Effector memory CD8-positive, alpha-beta T cell (primary cell): ENCODE measurements at regions not wholly inside any gene's neighbourhood (a gene's known extent, or its start where the extent isn't known, plus 50 kb on each side); places are given as distances from the start of the nearest gene placed in this dataset.

Experiments used
- ATAC-seq: fragments of 150-1000 bp; cut with Tn5 transposase; replicated peaks from 2 replicates; pipeline ENCODE4 v1.10.0; 2021; ENCODE audit warnings: mild to moderate bottlenecking, moderate library complexity
- DNase-seq, 3 experiments: peaks; one replicate each; pipeline ENCODE4 v3.0.0; 2021
- H3K27ac Mint-ChIP-seq, 2 donors: one replicate each; pipeline ENCODE4 v1.8.0; 2022; ENCODE audit warnings: mild to moderate bottlenecking in 2 of 2, mixed read lengths in 2 of 2, moderate library complexity in 2 of 2
- H3K27me3 Mint-ChIP-seq, 2 donors: one replicate each; pipeline ENCODE4 v1.8.0; 2022; ENCODE audit warnings: mixed read lengths in 2 of 2
- H3K36me3 Mint-ChIP-seq: one replicate; pipeline ENCODE4 v1.8.0; 2022; ENCODE audit warnings: mild to moderate bottlenecking, moderate library complexity, mixed read lengths; ENCODE audit not compliant: insufficient read depth
- H3K4me1 Mint-ChIP-seq, 2 donors: one replicate each; pipeline ENCODE4 v1.8.0; 2022; ENCODE audit warnings: low read depth in 2 of 2, mixed read lengths in 2 of 2
- H3K4me3 Mint-ChIP-seq, 2 donors: one replicate each; pipeline ENCODE4 v1.8.0; 2022; ENCODE audit warnings: mild to moderate bottlenecking in 2 of 2, mixed read lengths in 2 of 2, moderate library complexity in 2 of 2
- H3K9me3 Mint-ChIP-seq, 2 donors: one replicate each; pipeline ENCODE4 v1.8.0; 2022; ENCODE audit warnings: mixed read lengths in 2 of 2

- DNase-seq (no peak), ATAC-seq (no peak)
- no peak overlapping the region for H3K27ac Mint-ChIP-seq
- no peaks in the 10 kb centered on the region for H3K27me3 Mint-ChIP-seq
- no peaks in the 10 kb centered on the region for H3K4me1 Mint-ChIP-seq
- H3K36me3 Mint-ChIP-seq, result no peaks in the 10 kb centered on the region
- peaks cover 2 to 10% of the 10 kb centered on the region in 2 donors for H3K9me3 Mint-ChIP-seq
- H3K4me3 Mint-ChIP-seq, result no peak overlapping the region
Measured at GRCh38 chr3:116767726-116768125, 58.1 kb downstream of the TUSC7 start.

DNA sequence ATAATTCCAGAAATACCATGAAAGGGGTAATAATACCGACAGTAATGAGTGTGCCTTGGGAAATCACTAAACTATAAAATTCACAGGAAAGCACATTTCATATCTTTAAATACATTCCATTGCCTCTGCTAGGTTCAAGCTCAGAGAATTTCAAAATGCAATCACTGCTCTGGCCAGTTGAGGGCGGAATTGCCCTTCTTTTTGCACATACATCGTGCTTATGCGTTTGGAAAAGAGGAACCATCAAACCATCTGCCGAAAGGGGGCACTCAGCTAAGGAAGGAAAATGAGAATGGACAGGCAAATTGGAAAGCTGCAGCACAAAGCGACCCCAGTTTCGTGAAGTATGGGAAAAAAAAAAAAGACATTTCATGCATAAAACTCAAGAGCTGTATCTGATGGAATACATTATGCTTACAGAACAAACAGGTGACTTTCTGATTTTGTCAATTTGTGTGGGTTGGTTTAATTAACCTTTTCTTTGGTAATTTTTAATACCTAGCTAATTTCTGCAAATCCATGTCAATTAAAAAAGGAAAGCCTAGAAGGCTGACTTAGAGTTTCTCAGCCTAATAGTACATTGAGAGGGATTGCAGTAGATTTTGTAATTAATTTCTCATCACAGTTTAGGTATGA lies 61.4 kb downstream of the TUSC7 start:
- Mint-ChIP-seq H3K4me3 (no peak overlapping the region), H3K27ac (no peak overlapping the region), H3K36me3 (no peaks in the 10 kb centered on the region), H3K4me1 (no peaks in the 10 kb centered on the region), H3K27me3 (no peaks in the 10 kb centered on the region), H3K9me3 (peaks cover 6 to 10% of the 10 kb centered on the region in 2 donors)
- ATAC-seq (no peak), DNase-seq (no peak)

DNA sequence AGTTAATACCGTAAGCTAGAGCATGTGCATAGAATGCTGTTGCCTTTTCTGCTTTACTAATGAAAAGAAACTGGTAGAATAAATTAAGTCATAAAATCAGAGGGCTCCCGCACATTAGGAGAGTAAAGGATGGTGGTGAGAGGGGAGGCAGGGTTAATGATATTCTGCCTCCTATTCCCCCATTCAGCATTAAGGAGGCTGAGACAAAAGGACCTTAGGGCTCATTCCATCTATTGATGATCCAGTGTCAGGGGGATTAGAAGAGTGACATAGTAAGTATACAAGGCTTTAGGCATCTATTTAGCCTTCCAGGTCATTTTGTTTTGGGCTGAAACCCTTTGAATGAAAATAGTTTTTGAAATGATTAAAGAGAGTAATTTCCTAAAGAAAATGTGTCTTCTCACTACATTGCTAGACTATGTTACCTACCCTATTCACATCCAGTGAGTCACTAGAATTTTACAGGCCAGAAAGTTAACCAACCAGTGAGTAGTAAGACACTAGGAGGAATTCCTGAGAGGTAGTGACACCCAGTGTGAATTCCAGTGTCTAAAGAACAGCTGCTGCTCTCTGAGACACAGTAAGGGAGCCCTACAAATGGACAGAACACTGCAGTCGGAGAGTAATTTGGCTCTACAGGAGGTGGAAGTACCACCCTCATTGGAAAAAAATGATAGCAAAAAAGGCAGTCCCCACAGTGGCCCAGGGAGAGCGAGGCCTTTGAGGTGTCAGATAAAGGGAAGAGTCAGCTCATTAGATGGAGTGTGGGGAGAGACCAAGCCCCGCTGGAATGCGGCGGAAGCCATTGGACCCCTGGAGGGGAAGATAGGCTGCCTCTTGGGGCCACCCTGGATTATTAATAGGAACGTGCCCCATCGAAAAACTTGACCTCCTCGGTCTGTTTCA lies 67.6 kb downstream of the TUSC7 start:
- peaks cover 3% of the 10 kb centered on the region for H3K36me3 Mint-ChIP-seq
- H3K9me3 Mint-ChIP-seq, result peaks cover 0 to 8% of the 10 kb centered on the region in 2 donors
- ATAC-seq (no peak), DNase-seq (no peak)
- H3K4me3 Mint-ChIP-seq, result no peak overlapping the region
- no peaks in the 10 kb centered on the region for H3K27me3 Mint-ChIP-seq
- H3K4me1 Mint-ChIP-seq, result no peaks in the 10 kb centered on the region
- H3K27ac Mint-ChIP-seq, result no peak overlapping the region

GRCh38 chr3:116785226-116785625 lies 75.6 kb downstream of the TUSC7 start:
- Mint-ChIP-seq H3K4me1 (no peaks in the 10 kb centered on the region), H3K36me3 (peaks cover 3% of the 10 kb centered on the region), H3K27me3 (no peaks in the 10 kb centered on the region), H3K27ac (no peak overlapping the region), H3K9me3 (peaks cover 11 to 19% of the 10 kb centered on the region in 2 donors), H3K4me3 (no peak overlapping the region)
- DNase-seq (no peak), ATAC-seq (no peak)

GRCh38 chr3:116802651-116803050 lies 93.1 kb downstream of the TUSC7 start:
- Mint-ChIP-seq H3K36me3 (no peaks in the 10 kb centered on the region), H3K27ac (no peak overlapping the region), H3K27me3 (no peaks in the 10 kb centered on the region), H3K4me3 (no peak overlapping the region), H3K9me3 (peaks cover 0 to 16% of the 10 kb centered on the region in 2 donors), H3K4me1 (no peaks in the 10 kb centered on the region)
- ATAC-seq (no peak), DNase-seq (no peak)

DNA sequence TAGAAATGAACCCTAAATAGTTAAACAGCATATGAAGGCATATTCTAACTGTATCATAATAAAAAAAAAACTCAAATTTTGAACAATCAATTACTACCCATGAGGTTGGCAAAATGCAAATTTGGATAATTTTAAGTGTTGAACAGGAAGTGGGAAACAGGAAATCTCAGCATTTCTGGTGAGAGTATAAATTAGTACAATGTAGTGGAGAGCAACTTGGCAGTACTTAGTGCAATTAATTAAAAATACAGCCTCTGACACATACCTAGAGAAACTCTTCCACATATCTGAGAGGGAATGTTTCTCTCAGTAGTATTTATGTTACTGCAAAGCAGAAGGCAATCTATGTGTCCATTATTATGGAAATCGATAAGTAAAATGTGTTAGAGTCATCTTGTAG lies 96.8 kb downstream of the TUSC7 start:
- DNase-seq (no peak), ATAC-seq (no peak)
- Mint-ChIP-seq H3K36me3 (no peaks in the 10 kb centered on the region), H3K4me3 (no peak overlapping the region), H3K9me3 (peaks cover 3 to 23% of the 10 kb centered on the region in 2 donors), H3K4me1 (no peaks in the 10 kb centered on the region), H3K27ac (no peak overlapping the region), H3K27me3 (no peaks in the 10 kb centered on the region)

- Mint-ChIP-seq H3K4me1 (no peaks in the 10 kb centered on the region), H3K9me3 (peaks cover 3 to 23% of the 10 kb centered on the region in 2 donors), H3K4me3 (no peak overlapping the region), H3K27ac (no peak overlapping the region), H3K27me3 (no peaks in the 10 kb centered on the region), H3K36me3 (no peaks in the 10 kb centered on the region)
- no peak for ATAC-seq
- no peak for DNase-seq
Measured at GRCh38 chr3:116808725-116809124, 99.1 kb downstream of the TUSC7 start.

GRCh38 chr3:116809208-116809607 lies 99.6 kb downstream of the TUSC7 start:
- ATAC-seq (no peak), DNase-seq (no peak)
- Mint-ChIP-seq H3K36me3 (no peaks in the 10 kb centered on the region), H3K4me3 (no peak overlapping the region), H3K27ac (no peak overlapping the region), H3K4me1 (no peaks in the 10 kb centered on the region), H3K9me3 (peaks cover 3 to 23% of the 10 kb centered on the region in 2 donors), H3K27me3 (no peaks in the 10 kb centered on the region)

GRCh38 chr3:116811754-116812153 lies 102.2 kb downstream of the TUSC7 start:
- H3K27me3 Mint-ChIP-seq, result no peaks in the 10 kb centered on the region
- no peak overlapping the region for H3K27ac Mint-ChIP-seq
- H3K4me3 Mint-ChIP-seq, result no peak overlapping the region
- peaks cover 3 to 11% of the 10 kb centered on the region in 2 donors for H3K9me3 Mint-ChIP-seq
- H3K36me3 Mint-ChIP-seq, result no peaks in the 10 kb centered on the region
- ATAC-seq, result no peak
- no peak for DNase-seq
- no peaks in the 10 kb centered on the region for H3K4me1 Mint-ChIP-seq

GRCh38 chr3:116812949-116813348 lies 103.4 kb downstream of the TUSC7 start:
- Mint-ChIP-seq H3K4me3 (no peak overlapping the region), H3K27ac (no peak overlapping the region), H3K4me1 (no peaks in the 10 kb centered on the region), H3K27me3 (no peaks in the 10 kb centered on the region), H3K36me3 (no peaks in the 10 kb centered on the region), H3K9me3 (peaks cover 5 to 7% of the 10 kb centered on the region in 2 donors)
- no peak for DNase-seq
- no peak for ATAC-seq

- Mint-ChIP-seq H3K4me3 (no peak overlapping the region), H3K27ac (no peak overlapping the region), H3K9me3 (peaks cover 2 to 7% of the 10 kb centered on the region in 2 donors), H3K27me3 (no peaks in the 10 kb centered on the region), H3K36me3 (no peaks in the 10 kb centered on the region), H3K4me1 (no peaks in the 10 kb centered on the region)
- ATAC-seq (no peak), DNase-seq (no peak)
Measured at GRCh38 chr3:116815321-116815720, 105.7 kb downstream of the TUSC7 start.

DNA sequence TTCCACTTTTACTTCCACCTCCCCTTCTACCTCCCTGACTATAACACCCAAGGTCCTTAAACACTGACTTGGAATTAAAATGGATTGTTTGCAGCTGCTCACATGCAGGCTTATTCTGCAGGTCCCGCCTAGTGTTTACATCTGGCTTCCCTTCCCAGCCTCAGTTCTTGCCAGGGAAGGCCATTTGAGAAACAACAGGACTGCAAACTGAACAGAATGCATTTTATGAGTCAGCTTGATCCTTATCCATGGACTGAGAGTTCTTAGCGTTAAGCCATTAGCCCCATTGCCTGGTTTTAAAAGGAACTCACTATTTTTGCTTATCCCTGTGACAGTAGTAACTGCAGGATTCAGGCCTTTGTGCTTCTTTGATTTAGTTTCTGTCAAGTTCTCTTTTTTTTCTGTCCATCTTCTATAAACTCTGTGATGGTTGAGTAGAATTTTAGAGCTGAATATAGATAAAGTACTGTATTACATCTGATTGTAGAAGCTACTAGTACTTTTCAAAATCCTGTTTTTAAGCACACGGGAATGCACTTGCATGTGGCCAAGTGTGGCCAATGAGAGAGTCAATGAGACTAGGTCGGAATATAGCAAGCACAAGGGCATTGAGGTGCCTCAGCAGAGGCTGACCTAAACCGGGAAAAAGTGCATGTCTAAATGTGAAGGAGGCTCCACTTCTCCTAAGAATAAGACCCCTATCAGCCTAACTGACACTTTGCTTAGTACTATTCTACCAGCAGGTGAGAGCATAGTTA lies 106.4 kb downstream of the TUSC7 start:
- Mint-ChIP-seq H3K4me1 (no peaks in the 10 kb centered on the region), H3K9me3 (peaks cover 1 to 2% of the 10 kb centered on the region in 2 donors), H3K27ac (no peak overlapping the region), H3K27me3 (no peaks in the 10 kb centered on the region), H3K4me3 (no peak overlapping the region), H3K36me3 (no peaks in the 10 kb centered on the region)
- DNase-seq, result no peak
- ATAC-seq, result no peak

DNA sequence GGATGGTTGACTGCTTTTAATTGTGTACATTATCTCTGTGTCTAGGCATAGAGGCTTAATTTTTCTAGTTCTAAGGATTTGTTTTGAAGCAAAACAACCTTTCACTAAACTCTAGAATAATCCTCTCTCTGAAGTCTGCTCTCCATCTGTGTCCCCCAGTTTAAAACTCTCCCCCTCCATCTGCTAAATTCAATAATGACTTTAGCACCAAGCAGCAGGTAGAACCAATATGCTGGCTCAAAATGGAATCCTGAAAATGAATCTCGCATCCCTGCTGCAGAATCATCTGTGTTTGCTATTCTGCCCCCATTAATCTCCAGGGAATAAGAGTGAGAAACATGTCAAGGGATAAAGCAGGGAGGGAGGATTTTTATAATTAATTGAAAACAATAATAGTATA lies 111.8 kb downstream of the TUSC7 start:
- Mint-ChIP-seq H3K4me1 (no peaks in the 10 kb centered on the region), H3K36me3 (no peaks in the 10 kb centered on the region), H3K27me3 (no peaks in the 10 kb centered on the region), H3K4me3 (no peak overlapping the region), H3K27ac (no peak overlapping the region), H3K9me3 (peaks cover 0 to 4% of the 10 kb centered on the region in 2 donors)
- DNase-seq (no peak), ATAC-seq (no peak)
